ENCODE measurements at regions not wholly inside any gene's neighbourhood (a gene's known extent, or its start where the extent isn't known, plus 50 kb on each side); places are given as distances from the start of the nearest gene placed in this dataset.
A peak's percentile ranks its signal among the peaks of the same experiment; 100 is the strongest.

DNA sequence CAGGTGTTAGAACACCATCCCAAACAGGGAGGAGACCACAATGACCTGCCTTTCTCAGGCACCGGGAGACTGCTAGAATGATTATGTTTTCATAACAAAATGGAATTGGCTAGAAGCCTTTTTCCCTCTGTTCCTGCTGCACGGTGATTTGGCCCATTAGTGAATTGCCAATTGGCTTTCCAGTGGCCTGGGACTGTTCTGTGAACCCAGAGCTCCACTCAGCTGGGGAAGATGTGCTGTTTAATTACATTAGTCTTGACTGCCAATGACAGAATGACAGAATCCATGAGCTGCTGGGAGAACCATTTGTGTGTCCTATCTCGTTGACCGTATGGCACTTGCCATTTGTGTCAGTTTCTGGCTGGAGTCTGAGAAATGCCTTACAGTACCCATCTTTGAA, 242.9 kb downstream of the CDH11 start:
- Histone ChIP-seq H3K27ac (no peak overlapping the region), H3K27me3 (no peaks in the 10 kb centered on the region), H3K36me3 (replicated peaks; ENCODE audit: insufficient read depth, low read depth) (no peaks in the 10 kb centered on the region), H3K79me2 (no peaks in the 10 kb centered on the region), H3K4me2 (no peak overlapping the region), H2AFZ (no peak overlapping the region), H3K4me3 (no peak overlapping the region), H3K9me3 (ENCODE audit: low read depth) (no peaks in the 10 kb centered on the region), H3K9me2 (replicated peaks; ENCODE audit: insufficient read depth) (no peaks in the 10 kb centered on the region), H3K4me1 (ENCODE audit: insufficient read depth) (no peaks in the 10 kb centered on the region), H4K20me1 (ENCODE audit: insufficient read depth, poor library complexity, severe bottlenecking) (no peaks in the 10 kb centered on the region)
- 77% methylated on average over 4 of the region's 4 CpGs for WGBS (ENCODE audit: low lambda C conversion rate, missing lambda C conversion rate)
- DNase-seq (ENCODE audit: low spot score), result no peak
- no peak for TF ChIP-seq EZH2 (IDR thresholded peaks at IDR 0.05; ENCODE audit: borderline replicate concordance)
- TF ChIP-seq EZH2phosphoT487 (IDR thresholded peaks at IDR 0.05; ENCODE audit: low read depth, severe bottlenecking, unreplicated experiment), result no peak
- TF ChIP-seq, protein P1, sequence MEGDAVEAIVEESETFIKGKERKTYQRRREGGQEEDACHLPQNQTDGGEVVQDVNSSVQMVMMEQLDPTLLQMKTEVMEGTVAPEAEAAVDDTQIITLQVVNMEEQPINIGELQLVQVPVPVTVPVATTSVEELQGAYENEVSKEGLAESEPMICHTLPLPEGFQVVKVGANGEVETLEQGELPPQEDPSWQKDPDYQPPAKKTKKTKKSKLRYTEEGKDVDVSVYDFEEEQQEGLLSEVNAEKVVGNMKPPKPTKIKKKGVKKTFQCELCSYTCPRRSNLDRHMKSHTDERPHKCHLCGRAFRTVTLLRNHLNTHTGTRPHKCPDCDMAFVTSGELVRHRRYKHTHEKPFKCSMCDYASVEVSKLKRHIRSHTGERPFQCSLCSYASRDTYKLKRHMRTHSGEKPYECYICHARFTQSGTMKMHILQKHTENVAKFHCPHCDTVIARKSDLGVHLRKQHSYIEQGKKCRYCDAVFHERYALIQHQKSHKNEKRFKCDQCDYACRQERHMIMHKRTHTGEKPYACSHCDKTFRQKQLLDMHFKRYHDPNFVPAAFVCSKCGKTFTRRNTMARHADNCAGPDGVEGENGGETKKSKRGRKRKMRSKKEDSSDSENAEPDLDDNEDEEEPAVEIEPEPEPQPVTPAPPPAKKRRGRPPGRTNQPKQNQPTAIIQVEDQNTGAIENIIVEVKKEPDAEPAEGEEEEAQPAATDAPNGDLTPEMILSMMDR (IDR thresholded peaks at IDR 0.05; ENCODE audit: poor library complexity), result no peak

DNA sequence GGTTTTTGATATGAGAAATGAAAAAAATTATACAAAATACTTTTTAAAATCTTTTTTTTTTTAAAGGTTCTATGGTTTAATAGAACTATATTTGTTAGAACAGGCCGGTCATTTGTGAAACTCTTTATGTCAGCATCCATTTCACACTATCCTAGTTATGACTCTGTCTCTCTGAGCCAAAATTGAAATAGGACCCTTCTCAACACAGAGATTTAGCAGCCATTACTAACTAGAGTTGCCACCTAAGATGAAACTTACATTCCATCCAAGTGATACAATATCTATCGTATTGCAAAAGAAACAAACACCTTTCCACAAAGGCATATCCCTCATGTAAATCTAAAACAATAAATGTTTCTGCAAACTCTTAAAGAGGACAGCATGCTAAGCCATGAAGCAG, 249.8 kb downstream of the CDH11 start:
- Histone ChIP-seq H3K9me2 (replicated peaks; ENCODE audit: insufficient read depth) (no peaks in the 10 kb centered on the region), H3K4me2 (no peak overlapping the region), H3K36me3 (replicated peaks; ENCODE audit: insufficient read depth, low read depth) (no peaks in the 10 kb centered on the region), H3K79me2 (no peaks in the 10 kb centered on the region), H4K20me1 (ENCODE audit: insufficient read depth, poor library complexity, severe bottlenecking) (no peaks in the 10 kb centered on the region), H3K4me1 (ENCODE audit: insufficient read depth) (peaks cover 4% of the 10 kb centered on the region), H3K9me3 (ENCODE audit: low read depth) (no peaks in the 10 kb centered on the region), H2AFZ (no peak overlapping the region), H3K27ac (no peak overlapping the region), H3K27me3 (no peaks in the 10 kb centered on the region), H3K4me3 (no peak overlapping the region)
- TF ChIP-seq EZH2 (IDR thresholded peaks at IDR 0.05; ENCODE audit: borderline replicate concordance) (no peak), EZH2phosphoT487 (IDR thresholded peaks at IDR 0.05; ENCODE audit: low read depth, severe bottlenecking, unreplicated experiment) (no peak)
- TF ChIP-seq, protein P1 (IDR thresholded peaks at IDR 0.05; ENCODE audit: poor library complexity), result no peak
- DNase-seq (ENCODE audit: low spot score), result no peak
- WGBS (ENCODE audit: low lambda C conversion rate, missing lambda C conversion rate), result 95% methylated on average over 2 of the region's 2 CpGs

DNA sequence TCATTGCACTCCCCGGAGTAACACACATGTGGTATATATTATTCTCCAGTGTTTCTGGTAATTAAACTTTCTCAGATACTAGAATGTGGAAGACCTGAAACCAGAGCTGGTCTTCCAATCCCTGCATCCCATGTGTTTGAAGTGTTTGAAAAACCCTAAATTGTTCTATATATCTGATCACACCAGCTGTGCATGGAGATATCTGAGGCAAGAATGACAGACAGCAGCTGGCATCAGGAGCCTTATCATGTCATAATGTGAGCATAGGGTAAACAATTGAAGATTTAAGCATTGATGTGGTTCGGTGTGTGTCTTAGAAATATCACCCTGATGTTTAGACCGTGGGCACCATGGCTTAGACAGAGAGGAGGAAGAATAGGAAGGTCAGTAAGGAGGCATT, 251.0 kb downstream of the CDH11 start:
- no peaks in the 10 kb centered on the region for H4K20me1 ChIP-seq (ENCODE audit: insufficient read depth, poor library complexity, severe bottlenecking)
- no peak overlapping the region for H3K4me3 ChIP-seq
- no peaks in the 10 kb centered on the region for H3K36me3 ChIP-seq (replicated peaks; ENCODE audit: insufficient read depth, low read depth)
- no peak for DNase-seq (ENCODE audit: low spot score)
- H3K9me2 ChIP-seq (replicated peaks; ENCODE audit: insufficient read depth), result no peaks in the 10 kb centered on the region
- H3K79me2 ChIP-seq, result no peaks in the 10 kb centered on the region
- no peak overlapping the region for H3K4me2 ChIP-seq
- no peak overlapping the region for H2AFZ ChIP-seq
- TF ChIP-seq EZH2 (IDR thresholded peaks at IDR 0.05; ENCODE audit: borderline replicate concordance) (no peak), EZH2phosphoT487 (IDR thresholded peaks at IDR 0.05; ENCODE audit: low read depth, severe bottlenecking, unreplicated experiment) (no peak)
- TF ChIP-seq, protein P1 (IDR thresholded peaks at IDR 0.05; ENCODE audit: poor library complexity), result no peak
- peaks cover 6% of the 10 kb centered on the region for H3K4me1 ChIP-seq (ENCODE audit: insufficient read depth)
- H3K27me3 ChIP-seq, result no peaks in the 10 kb centered on the region
- no peak overlapping the region for H3K27ac ChIP-seq
- 66% methylated on average over 3 of the region's 3 CpGs for WGBS (ENCODE audit: low lambda C conversion rate, missing lambda C conversion rate)
- no peaks in the 10 kb centered on the region for H3K9me3 ChIP-seq (ENCODE audit: low read depth)

DNA sequence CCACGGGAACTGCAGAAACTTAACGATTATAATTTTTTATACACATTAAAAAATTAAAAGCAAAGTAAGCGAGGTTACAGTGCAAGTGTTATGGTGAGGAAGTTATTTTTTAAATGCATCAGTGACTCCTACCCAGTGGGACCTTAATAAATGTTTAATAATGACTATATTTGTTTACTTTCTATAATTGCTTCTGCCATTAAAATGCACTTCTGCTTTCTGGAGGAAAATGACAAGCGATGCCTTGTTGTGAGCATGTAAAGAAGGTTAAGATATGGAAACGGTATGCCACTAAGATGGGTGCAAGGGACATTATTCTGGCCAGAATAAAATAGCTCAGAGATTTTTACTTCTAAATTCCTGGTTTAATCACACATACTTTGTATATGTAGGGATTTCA, 252.1 kb downstream of the CDH11 start:
- no peak overlapping the region for H3K4me3 ChIP-seq
- no peak for DNase-seq (ENCODE audit: low spot score)
- WGBS (ENCODE audit: low lambda C conversion rate, missing lambda C conversion rate), result 63% methylated on average over 5 of the region's 5 CpGs
- TF ChIP-seq, protein P1 (IDR thresholded peaks at IDR 0.05; ENCODE audit: poor library complexity), result no peak
- no peaks in the 10 kb centered on the region for H3K9me3 ChIP-seq (ENCODE audit: low read depth)
- H3K27me3 ChIP-seq, result no peaks in the 10 kb centered on the region
- H2AFZ ChIP-seq, result peak overlapping the region; percentile 7
- no peaks in the 10 kb centered on the region for H4K20me1 ChIP-seq (ENCODE audit: insufficient read depth, poor library complexity, severe bottlenecking)
- no peaks in the 10 kb centered on the region for H3K79me2 ChIP-seq
- no peaks in the 10 kb centered on the region for H3K9me2 ChIP-seq (replicated peaks; ENCODE audit: insufficient read depth)
- H3K4me2 ChIP-seq, result no peak overlapping the region
- H3K4me1 ChIP-seq (ENCODE audit: insufficient read depth), result peaks cover 14% of the 10 kb centered on the region
- no peaks in the 10 kb centered on the region for H3K36me3 ChIP-seq (replicated peaks; ENCODE audit: insufficient read depth, low read depth)
- no peak overlapping the region for H3K27ac ChIP-seq
